B cell (primary cell): ENCODE measurements at regions not wholly inside any gene's neighbourhood (a gene's known extent, or its start where the extent isn't known, plus 50 kb on each side); places are given as distances from the start of the nearest gene placed in this dataset.

ENCODE experiments used
- ATAC-seq: fragments of 200-7000 bp; cut with Tn5 transposase; one replicate; pipeline ENCODE4 v1.10.0; 2021; ENCODE audit warnings: low read depth, mild to moderate bottlenecking, moderate number of reproducible peaks, moderate library complexity
- CTCF ChIA-PET: fragments of 350-600 bp; sonication (Branson Sonifier 250); formaldehyde crosslinking; loops from one replicate; lab custom pipeline; 2021; ENCODE audit warnings: antibody characterized with exemption, inconsistent platforms; lab: Charles Lee
- POLR2A ChIA-PET: fragments of 350-600 bp; sonication (Branson Sonifier 250); formaldehyde crosslinking; loops from one replicate; lab custom pipeline; 2021; ENCODE audit warnings: antibody characterized with exemption; lab: Charles Lee
- DNase-seq: peaks from one replicate; pipeline ENCODE4 v3.0.0; 2013
- H2AFZ ChIP-seq: 2 replicates; pipeline ENCODE4 v1.6.1; 2012; ENCODE audit warnings: mild to moderate bottlenecking, low read depth, low read length; ENCODE audit not compliant: insufficient read depth, poor library complexity, severe bottlenecking
- H3K27ac ChIP-seq, 2 donors: 1 replicate in 1 of 2; 2 replicates in 1 of 2; pipeline ENCODE4 v1.5.1; 2012 to 2013; ENCODE audit warnings: low read length in 2 of 2, mild to moderate bottlenecking in 2 of 2, moderate library complexity in 1 of 2
- H3K27me3 ChIP-seq, 4 experiments: fragments of 200-600 bp in 1 of 4; sonication (generic) in 1 of 4; replicated peaks in 1 of 4; 1 replicate in 2 of 4; 2 replicates in 2 of 4; pipeline versions ENCODE4 v1.6.1 to v1.7.0; 2013 to 2016; ENCODE audit warnings: low read length in 3 of 4, mild to moderate bottlenecking in 2 of 4, mixed read lengths in 1 of 4, moderate library complexity in 1 of 4; ENCODE audit not compliant: insufficient read depth in 4 of 4, control insufficient read depth in 3 of 4; ENCODE audit errors: control extremely low read depth in 1 of 4
- H3K36me3 ChIP-seq, 2 experiments: replicated peaks in 1 of 2; 1 replicate in 1 of 2; 2 replicates in 1 of 2; pipeline versions ENCODE4 v1.6.1 to v1.7.1; 2013; ENCODE audit warnings: low read length in 1 of 2; ENCODE audit not compliant: insufficient read depth in 2 of 2, control insufficient read depth in 1 of 2; ENCODE audit errors: control extremely low read depth in 1 of 2, extremely low read depth in 1 of 2
- H3K4me1 ChIP-seq, 2 donors: fragments of 200-600 bp in 1 of 2; sonication (generic) in 1 of 2; 1 replicate in 1 of 2; 2 replicates in 1 of 2; pipeline versions ENCODE4 v1.5.1 to v1.6.1; 2013 to 2017; ENCODE audit warnings: low read length in 2 of 2; ENCODE audit not compliant: control insufficient read depth in 2 of 2, insufficient read depth in 2 of 2
- H3K4me2 ChIP-seq: replicated peaks from 2 replicates; pipeline ENCODE3; 2012; ENCODE audit warnings: mild to moderate bottlenecking, low read depth, low read length; ENCODE audit not compliant: poor library complexity, severe bottlenecking
- H3K4me3 ChIP-seq, 5 experiments: fragments of 200-600 bp in 1 of 5; sonication (generic) in 1 of 5; 1 replicate in 3 of 5; 2 replicates in 2 of 5; pipeline versions ENCODE4 v1.5.1 to v1.7.0; 2011 to 2016; ENCODE audit warnings: low read length in 4 of 5, mild to moderate bottlenecking in 4 of 5, low read depth in 2 of 5, control low read depth in 1 of 5, moderate library complexity in 1 of 5; ENCODE audit not compliant: insufficient read depth in 1 of 5; ENCODE audit errors: control extremely low read depth in 1 of 5, extremely low read depth in 1 of 5
- H3K79me2 ChIP-seq: fragments of 200-600 bp; sonication (generic); one replicate; pipeline ENCODE4 v1.6.0; 2016; ENCODE audit warnings: low read length; ENCODE audit not compliant: control insufficient read depth, insufficient read depth
- H3K9ac ChIP-seq: fragments of 200-600 bp; sonication (generic); 2 replicates; pipeline ENCODE4 v1.6.1; 2017; ENCODE audit warnings: mild to moderate bottlenecking, low read length, moderate library complexity
- H3K9me3 ChIP-seq, 3 donors: one replicate each; pipeline versions ENCODE4 v1.6.1 to v1.7.1; 2013; ENCODE audit warnings: low read length in 2 of 3; ENCODE audit not compliant: control insufficient read depth in 2 of 3, insufficient read depth in 1 of 3; ENCODE audit errors: control extremely low read depth in 1 of 3
- H4K20me1 ChIP-seq: 2 replicates; pipeline ENCODE4 v1.6.0; 2012; ENCODE audit warnings: mild to moderate bottlenecking, low read length; ENCODE audit not compliant: insufficient read depth, control insufficient read depth, poor library complexity, severe bottlenecking
- H3K27ac Mint-ChIP-seq: one replicate; pipeline ENCODE4 v1.8.0; 2021; ENCODE audit warnings: mixed read lengths
- H3K27me3 Mint-ChIP-seq: one replicate; pipeline ENCODE4 v1.8.0; 2021; ENCODE audit warnings: mixed read lengths
- H3K4me1 Mint-ChIP-seq: one replicate; pipeline ENCODE4 v1.8.0; 2021; ENCODE audit warnings: mixed read lengths
- H3K4me3 Mint-ChIP-seq: one replicate; pipeline ENCODE4 v1.8.0; 2021; ENCODE audit warnings: mixed read lengths
- H3K9me3 Mint-ChIP-seq: one replicate; pipeline ENCODE4 v1.8.0; 2022; ENCODE audit warnings: mixed read lengths; ENCODE audit not compliant: insufficient read depth
- CTCF ChIP-seq: fragments of 200-600 bp; IDR thresholded peaks from one replicate; pipeline ENCODE4 v1.8.0; 2022; ENCODE audit warnings: antibody characterized with exemption, mild to moderate bottlenecking
- EZH2 ChIP-seq: IDR thresholded peaks from 2 replicates; pipeline ENCODE4 v1.6.1; 2012; ENCODE audit warnings: borderline replicate concordance, low read depth, mild to moderate bottlenecking, moderate library complexity, low read length; ENCODE audit not compliant: insufficient read depth, poor library complexity, severe bottlenecking
- WGBS: methylation state at CpG from one replicate; pipeline ENCODE4 v1.1.5; 2013; ENCODE audit warnings: missing lambda C conversion rate; ENCODE audit not compliant: insufficient coverage; 5-methylcytosine and 5-hydroxymethylcytosine counted together
- intact Hi-C: fragments of 100-400 bp; cut with micrococcal nuclease; formaldehyde crosslinking; loops from one replicate; pipeline ENCODE4 v1.10.0; 2022

- Mint-ChIP-seq H3K9me3 (peaks cover 3% of the 10 kb centered on the region), H3K4me3 (no peak overlapping the region), H3K27me3 (peaks cover 8% of the 10 kb centered on the region), H3K27ac (no peak overlapping the region), H3K4me1 (no peaks in the 10 kb centered on the region)
- CTCF ChIA-PET: no interaction called here
- DNase-seq (no peak), ATAC-seq (no peak)
- Histone ChIP-seq H3K27ac (no peak overlapping the region), H3K9ac (no peak overlapping the region), H3K36me3 (no peaks in the 10 kb centered on the region), H2AFZ (no peak overlapping the region), H3K79me2 (no peaks in the 10 kb centered on the region), H3K4me1 (no peaks in the 10 kb centered on the region), H3K4me2 (no peak overlapping the region), H3K9me3 (peaks cover 0 to 25% (median 0%) of the 10 kb centered on the region in 3 donors), H3K27me3 (peaks cover 0 to 3% (median 0%) of the 10 kb centered on the region in 4 experiments), H3K4me3 (no peak overlapping the region), H4K20me1 (no peaks in the 10 kb centered on the region)
- intact Hi-C loops: no loop called here
- TF ChIP-seq EZH2 (no peak), CTCF (no peak)
- POLR2A ChIA-PET: no interaction called here
- WGBS: 84% methylated on average over 31 of the region's 33 CpGs
Observed at GRCh38 chr18:78720456-78721237, 259.0 kb upstream of the SALL3 start.

GRCh38 chr18:78721238-78721875, 258.3 kb upstream of the SALL3 start:
- Mint-ChIP-seq H3K27me3 (peaks cover 8% of the 10 kb centered on the region), H3K27ac (no peak overlapping the region), H3K4me3 (no peak overlapping the region), H3K4me1 (no peaks in the 10 kb centered on the region), H3K9me3 (peaks cover 3% of the 10 kb centered on the region)
- Histone ChIP-seq H3K9ac (no peak overlapping the region), H2AFZ (no peak overlapping the region), H3K4me2 (no peak overlapping the region), H3K36me3 (no peaks in the 10 kb centered on the region), H3K4me3 (no peak overlapping the region), H3K79me2 (no peaks in the 10 kb centered on the region), H3K27ac (no peak overlapping the region), H3K9me3 (peaks cover 0 to 26% (median 0%) of the 10 kb centered on the region in 3 donors), H4K20me1 (no peaks in the 10 kb centered on the region), H3K27me3 (peaks cover 0 to 3% (median 0%) of the 10 kb centered on the region in 4 experiments), H3K4me1 (no peaks in the 10 kb centered on the region)
- ATAC-seq (no peak), DNase-seq (no peak)
- no peak for TF ChIP-seq EZH2
- TF ChIP-seq CTCF: no peak
- intact Hi-C loops: no loop called here
- CTCF ChIA-PET: no interaction called here
- POLR2A ChIA-PET: no interaction called here
- WGBS: 25% methylated on average over 10 of the region's 22 CpGs
